M059J (cell line): ENCODE measurements at regions not wholly inside any gene's neighbourhood (a gene's known extent, or its start where the extent isn't known, plus 50 kb on each side); places are given as distances from the start of the nearest gene placed in this dataset.

Source experiments
- DNase-seq: peaks from one replicate; pipeline ENCODE4 v3.0.0-alpha.2; 2012; ENCODE audit warnings: low read depth

DNA sequence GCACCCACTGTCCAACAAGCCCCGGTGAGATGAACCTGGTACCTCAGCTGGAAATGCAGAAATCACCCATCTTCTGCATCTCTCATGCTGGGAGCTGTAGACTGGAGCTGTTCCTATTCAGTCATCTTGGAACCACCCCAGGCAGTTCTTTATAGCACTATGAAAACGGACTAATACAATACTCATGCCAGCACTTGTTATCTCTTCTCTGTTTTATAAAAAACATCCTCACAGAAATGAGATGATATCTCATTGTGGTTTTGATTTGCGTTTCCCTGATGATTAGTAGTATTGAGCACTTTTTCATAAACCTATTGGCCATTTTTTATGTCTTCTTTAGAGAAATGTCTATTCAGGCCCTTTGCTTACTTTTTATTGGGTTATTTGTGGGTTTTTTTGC lies 156.2 kb upstream of the ARPP21 start:
- DNase-seq = no peak

DNA sequence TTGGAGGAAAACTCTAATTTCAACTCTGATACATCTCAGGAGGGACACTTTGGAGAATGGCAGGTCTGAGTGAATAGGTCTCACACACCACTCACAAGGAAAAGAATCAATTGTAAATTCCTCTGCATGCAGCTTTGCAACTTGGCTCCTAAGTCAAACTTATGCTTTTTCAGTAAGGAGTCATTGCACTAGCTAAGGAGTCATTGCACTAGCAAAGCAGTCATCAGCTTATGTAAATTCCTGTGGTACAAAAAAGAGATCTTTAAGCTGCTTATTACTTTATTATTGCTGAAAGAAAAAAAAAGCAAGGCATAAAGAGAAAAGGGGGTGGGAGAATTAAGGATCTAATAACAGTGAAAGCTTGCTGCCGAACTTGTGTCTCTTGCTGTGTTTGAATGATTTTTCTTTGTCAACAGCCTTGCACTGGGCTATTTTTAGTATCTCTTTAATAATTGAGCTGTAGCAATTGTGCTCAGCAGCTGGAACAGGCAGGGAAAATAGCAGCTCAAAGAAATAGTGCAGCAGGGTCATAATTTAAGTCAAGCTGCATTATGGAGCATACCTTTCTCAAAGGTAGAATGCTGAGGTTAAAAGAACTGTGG lies 154.3 kb upstream of the ARPP21 start:
- DNase-seq = no peak

DNA sequence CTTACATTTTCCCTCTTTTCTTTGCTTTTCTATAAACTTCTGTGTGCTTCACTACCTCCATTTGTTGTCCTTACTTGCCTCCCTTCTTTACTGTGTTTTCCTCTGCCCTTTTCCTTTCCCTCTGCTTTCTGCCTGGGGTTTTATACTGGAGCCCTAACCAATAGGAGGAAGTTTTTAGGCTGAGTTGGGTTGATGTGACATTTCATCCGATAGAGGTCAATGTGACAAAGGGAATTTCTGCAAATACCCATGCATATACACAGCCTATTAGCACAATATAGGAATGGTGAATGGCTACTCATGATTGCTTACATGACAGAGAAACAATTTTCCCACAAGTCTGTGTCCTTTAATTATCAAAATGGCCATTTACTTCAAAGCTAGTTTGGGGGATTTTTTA lies 153.0 kb upstream of the ARPP21 start:
- DNase-seq = no peak

DNA sequence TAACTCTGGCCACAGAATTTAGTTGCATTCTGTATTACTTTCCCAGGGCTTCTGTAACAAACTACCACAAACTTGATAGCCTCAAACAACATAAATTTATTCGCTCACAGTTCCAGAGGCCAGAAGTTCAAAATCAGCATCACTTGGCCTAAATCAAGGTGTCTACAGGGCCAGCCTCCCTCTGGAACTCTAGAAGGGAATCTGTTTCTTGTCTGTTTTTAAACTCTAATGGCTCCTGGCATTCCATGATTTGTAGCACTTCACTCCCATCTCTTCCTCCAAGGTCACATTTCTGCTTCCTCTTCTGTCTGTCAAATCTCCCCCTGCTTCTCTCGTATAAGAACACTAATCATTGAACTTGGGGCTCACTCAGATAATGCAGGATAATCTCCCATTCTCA lies 151.9 kb upstream of the ARPP21 start:
- no peak for DNase-seq

- no peak for DNase-seq
Observed at GRCh38 chr3:35488526-35488925, 150.8 kb upstream of the ARPP21 start.

GRCh38 chr3:35492841-35493240 lies 146.5 kb upstream of the ARPP21 start:
- DNase-seq = no peak

DNA sequence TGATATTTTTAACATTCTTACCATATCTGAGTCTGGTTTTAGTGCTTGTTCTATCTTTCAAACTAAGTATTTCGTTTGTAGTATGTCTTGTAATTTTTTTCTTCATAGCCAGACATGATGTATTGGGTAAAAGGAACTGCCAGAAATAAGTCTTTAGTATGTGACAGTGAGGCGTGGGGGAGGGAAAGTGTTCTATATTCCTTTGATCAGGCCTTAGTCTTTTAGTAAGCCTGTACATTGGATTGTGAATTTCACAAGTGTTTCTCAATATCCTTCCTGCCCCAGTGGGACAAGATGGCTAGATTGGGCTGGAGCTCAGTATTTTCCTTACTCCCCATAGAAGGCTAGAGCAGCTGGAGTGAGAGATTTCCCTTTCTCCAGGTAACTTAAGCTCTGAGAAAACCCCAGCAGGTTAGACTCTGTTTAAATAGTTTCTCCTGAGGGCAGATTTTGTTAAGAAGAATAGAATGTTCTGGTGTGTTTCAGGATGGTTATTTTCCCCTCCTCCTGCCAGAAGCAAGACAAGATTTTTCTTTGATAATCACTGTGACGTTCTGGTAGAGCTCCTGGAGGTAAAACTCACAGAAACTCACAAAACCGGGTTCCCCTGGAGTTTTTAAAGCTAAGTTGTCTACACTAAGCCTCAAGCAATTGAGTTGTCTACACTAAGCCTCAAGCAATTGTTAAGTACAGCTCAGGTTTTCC lies 140.7 kb upstream of the ARPP21 start:
- no peak for DNase-seq

GRCh38 chr3:35500641-35501350 lies 138.5 kb upstream of the ARPP21 start:
- no peak for DNase-seq

- no peak for DNase-seq
Observed at GRCh38 chr3:35502699-35503098, 136.6 kb upstream of the ARPP21 start.

DNA sequence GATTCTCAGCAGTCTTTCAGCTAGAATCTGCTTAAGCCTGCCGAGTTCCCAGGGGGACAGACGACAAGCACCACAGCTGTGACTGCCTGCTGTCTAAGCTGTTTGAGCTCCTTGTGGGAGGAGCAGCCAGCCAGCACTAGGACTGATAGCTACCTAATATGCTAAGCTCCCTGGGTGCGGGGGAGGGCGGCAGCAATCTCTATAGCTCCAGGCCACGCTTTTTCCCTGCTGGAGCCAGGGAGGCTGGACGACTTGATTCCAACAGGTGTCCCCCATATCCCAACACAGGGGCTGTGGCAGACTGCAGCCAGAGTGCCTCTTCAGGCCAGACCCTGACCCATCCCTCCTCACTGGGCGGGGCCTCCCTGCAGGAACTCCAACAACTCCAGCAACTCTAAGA lies 134.1 kb upstream of the ARPP21 start:
- DNase-seq = no peak

- no peak for DNase-seq
Observed at GRCh38 chr3:35505772-35506171, 133.6 kb upstream of the ARPP21 start.

GRCh38 chr3:35519936-35520335 lies 119.4 kb upstream of the ARPP21 start:
- DNase-seq = no peak

DNA sequence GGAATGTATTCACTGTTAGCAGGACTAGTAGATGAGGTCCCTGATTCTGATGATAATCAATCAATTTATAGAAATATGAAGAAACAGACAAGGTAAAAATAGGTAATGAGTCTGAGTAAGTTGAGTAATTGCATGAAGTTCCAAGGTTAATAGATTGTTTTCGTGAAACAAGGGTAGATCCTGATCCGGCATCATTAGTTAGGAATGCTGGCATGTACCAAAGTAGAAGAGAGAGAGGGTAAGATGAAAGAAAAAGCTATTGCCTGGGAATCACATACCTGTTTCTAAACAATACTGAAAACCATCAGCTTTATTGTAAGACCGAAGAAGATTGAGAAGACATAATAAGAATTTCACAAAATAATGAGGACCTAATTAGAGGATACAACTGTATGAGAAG lies 118.1 kb upstream of the ARPP21 start:
- DNase-seq = no peak

DNA sequence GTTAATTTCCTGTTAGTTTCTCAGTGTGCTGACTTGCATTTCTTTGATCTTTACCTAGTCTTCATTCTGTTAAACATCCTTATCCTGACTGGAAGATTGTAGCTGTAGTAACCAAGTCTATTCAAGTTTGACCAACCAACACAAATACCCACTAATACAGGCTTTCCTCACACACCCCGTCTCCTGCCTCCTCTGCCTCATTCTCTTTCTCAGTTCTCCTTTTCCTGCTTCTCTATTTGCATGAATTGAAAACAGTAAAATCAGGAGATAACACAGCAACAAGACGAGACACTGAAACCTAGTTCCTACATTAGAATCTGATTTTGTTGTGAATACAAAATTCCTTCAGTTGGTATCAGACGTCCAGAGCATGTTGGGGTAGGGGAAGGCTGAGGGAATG lies 116.9 kb upstream of the ARPP21 start:
- DNase-seq = no peak

- DNase-seq = no peak
Observed at GRCh38 chr3:35523074-35523473, 116.3 kb upstream of the ARPP21 start.

- DNase-seq = no peak
Observed at GRCh38 chr3:35523838-35524237, 115.5 kb upstream of the ARPP21 start.

GRCh38 chr3:35524856-35525255 lies 114.5 kb upstream of the ARPP21 start:
- no peak for DNase-seq

DNA sequence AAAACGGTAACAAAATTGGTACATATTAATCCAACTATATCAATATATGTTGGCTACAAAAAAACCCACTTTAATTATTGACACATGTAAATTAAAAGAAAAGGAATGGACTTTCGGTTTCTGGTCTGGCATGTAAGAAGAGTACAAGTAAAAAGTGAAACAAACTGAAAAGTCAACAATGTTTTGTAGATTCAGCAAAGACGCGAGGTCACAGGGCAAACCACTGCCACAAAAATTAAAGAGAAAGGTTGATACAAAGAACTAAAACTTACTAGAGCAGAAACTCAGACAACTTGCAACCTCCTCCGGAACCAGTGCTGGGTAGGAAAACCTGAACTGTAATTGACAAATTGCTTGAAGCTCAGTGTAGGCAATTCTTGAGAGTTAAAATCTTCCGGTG lies 110.6 kb upstream of the ARPP21 start:
- DNase-seq = no peak

GRCh38 chr3:35529337-35529736 lies 110.0 kb upstream of the ARPP21 start:
- no peak for DNase-seq

- DNase-seq = no peak
Observed at GRCh38 chr3:35537265-35537664, 102.1 kb upstream of the ARPP21 start.

- no peak for DNase-seq
Observed at GRCh38 chr3:35544976-35545375, 94.3 kb upstream of the ARPP21 start.

DNA sequence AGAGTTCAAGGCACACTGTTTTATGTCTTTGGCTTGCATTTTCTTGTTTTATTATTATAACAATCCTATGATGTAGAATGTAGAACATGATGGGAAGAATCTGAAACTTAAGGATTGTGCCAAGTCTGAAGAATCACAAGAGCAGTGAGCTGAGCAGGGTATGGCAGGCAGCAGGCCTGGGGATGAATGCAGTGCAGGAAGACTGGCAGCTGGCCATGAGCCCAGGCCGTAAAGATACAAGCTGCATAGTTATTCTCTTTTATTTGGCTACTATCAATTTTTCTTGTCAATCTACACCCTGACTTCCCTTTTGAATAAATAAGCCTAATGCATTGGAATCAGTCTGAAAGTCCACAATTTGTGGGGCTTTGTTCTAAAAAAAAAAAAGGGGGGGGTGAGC lies 89.6 kb upstream of the ARPP21 start:
- DNase-seq = no peak

GRCh38 chr3:35562141-35562540 lies 77.2 kb upstream of the ARPP21 start:
- no peak for DNase-seq
